Ishikawa (cell line): ENCODE measurements at regions not wholly inside any gene's neighbourhood (a gene's known extent, or its start where the extent isn't known, plus 50 kb on each side); places are given as distances from the start of the nearest gene placed in this dataset.

Experiments
- EP300 ChIP-seq: IDR thresholded peaks from 2 replicates; pipeline ENCODE4 v1.6.1; 2012; ENCODE audit warnings: borderline replicate concordance
- RAD21 ChIP-seq: IDR thresholded peaks from 2 replicates; pipeline ENCODE4 v1.6.1; 2012; ENCODE audit warnings: low read depth
- TAF1 ChIP-seq: IDR thresholded peaks from 2 replicates; pipeline ENCODE4 v1.6.1; 2012; ENCODE audit warnings: low read depth, mild to moderate bottlenecking
- YY1 ChIP-seq: IDR thresholded peaks from 2 replicates; pipeline ENCODE4 v1.6.1; 2012; ENCODE audit warnings: low read depth

GRCh38 chr2:10249798-10250197 lies 52.9 kb upstream of the HPCAL1 start:
- TF ChIP-seq EP300: no peak
- TF ChIP-seq YY1: no peak
- no peak for TF ChIP-seq TAF1
- TF ChIP-seq RAD21: no peak
